Activated T-helper 17 cell treated with anti-CD3 and anti-CD28 coated beads, Interleukin-2, amount 50 U/mL, for 72 hours (primary cell): ENCODE measurements at regions not wholly inside any gene's neighbourhood (a gene's known extent, or its start where the extent isn't known, plus 50 kb on each side); places are given as distances from the start of the nearest gene placed in this dataset.

Experiments
- ATAC-seq: fragments of 150-1000 bp; cut with Tn5 transposase; replicated peaks from 2 replicates; pipeline ENCODE4 v1.10.0; 2021; ENCODE audit warnings: mild to moderate bottlenecking, moderate library complexity
- H3K27ac Mint-ChIP-seq: one replicate; pipeline ENCODE4 v1.8.0; 2022; ENCODE audit warnings: mixed read lengths
- H3K27me3 Mint-ChIP-seq: one replicate; pipeline ENCODE4 v1.8.0; 2022; ENCODE audit warnings: mixed read lengths
- H3K36me3 Mint-ChIP-seq: one replicate; pipeline ENCODE4 v1.8.0; 2022; ENCODE audit warnings: low read depth, mild to moderate bottlenecking, mixed read lengths
- H3K4me1 Mint-ChIP-seq: one replicate; pipeline ENCODE4 v1.8.0; 2022; ENCODE audit warnings: mixed read lengths
- H3K4me3 Mint-ChIP-seq: one replicate; pipeline ENCODE4 v1.8.0; 2022; ENCODE audit warnings: mild to moderate bottlenecking, mixed read lengths
- H3K9me3 Mint-ChIP-seq: one replicate; pipeline ENCODE4 v1.8.0; 2022; ENCODE audit warnings: mixed read lengths

GRCh38 chr1:87826681-87827251 lies 498.1 kb downstream of the LMO4 start:
- Mint-ChIP-seq H3K27ac (no peak overlapping the region), H3K27me3 (peaks cover 8% of the 10 kb centered on the region), H3K9me3 (peaks cover 3% of the 10 kb centered on the region), H3K4me1 (peaks cover 5% of the 10 kb centered on the region), H3K4me3 (no peak overlapping the region), H3K36me3 (no peaks in the 10 kb centered on the region)
- ATAC-seq = no peak

GRCh38 chr1:87829360-87829759 lies 500.7 kb downstream of the LMO4 start:
- no peak for ATAC-seq
- H3K4me1 Mint-ChIP-seq = peaks cover 5% of the 10 kb centered on the region
- H3K27me3 Mint-ChIP-seq = peaks cover 8% of the 10 kb centered on the region
- peaks cover 3% of the 10 kb centered on the region for H3K9me3 Mint-ChIP-seq
- H3K4me3 Mint-ChIP-seq = no peak overlapping the region
- H3K27ac Mint-ChIP-seq = no peak overlapping the region
- H3K36me3 Mint-ChIP-seq = no peaks in the 10 kb centered on the region

GRCh38 chr1:87830432-87830978 lies 501.8 kb downstream of the LMO4 start:
- Mint-ChIP-seq H3K36me3 (no peaks in the 10 kb centered on the region), H3K9me3 (peaks cover 3% of the 10 kb centered on the region), H3K4me3 (no peak overlapping the region), H3K27me3 (peaks cover 8% of the 10 kb centered on the region), H3K4me1 (peaks cover 5% of the 10 kb centered on the region), H3K27ac (no peak overlapping the region)
- ATAC-seq = no peak

GRCh38 chr1:87833166-87833565 lies 504.5 kb downstream of the LMO4 start:
- H3K4me1 Mint-ChIP-seq = no peaks in the 10 kb centered on the region

GRCh38 chr1:87834151-87834550 lies 505.5 kb downstream of the LMO4 start:
- ATAC-seq = no peak
- peaks cover 3% of the 10 kb centered on the region for H3K27me3 Mint-ChIP-seq

More at GRCh38 chr1:87833166-87833565, 504.5 kb downstream of the LMO4 start:
- no peak overlapping the region for H3K4me3 Mint-ChIP-seq
- ATAC-seq = no peak
- H3K27me3 Mint-ChIP-seq = peaks cover 3% of the 10 kb centered on the region
- H3K9me3 Mint-ChIP-seq = no peaks in the 10 kb centered on the region
- H3K27ac Mint-ChIP-seq = no peak overlapping the region
- H3K36me3 Mint-ChIP-seq = no peaks in the 10 kb centered on the region

GRCh38 chr1:87834941-87835340 lies 506.3 kb downstream of the LMO4 start:
- H3K36me3 Mint-ChIP-seq = no peaks in the 10 kb centered on the region
- no peak overlapping the region for H3K4me3 Mint-ChIP-seq
- H3K27ac Mint-ChIP-seq = no peak overlapping the region
- H3K4me1 Mint-ChIP-seq = no peaks in the 10 kb centered on the region
- ATAC-seq = no peak
- no peaks in the 10 kb centered on the region for H3K27me3 Mint-ChIP-seq
- no peaks in the 10 kb centered on the region for H3K9me3 Mint-ChIP-seq

More at GRCh38 chr1:87834151-87834550, 505.5 kb downstream of the LMO4 start:
- no peaks in the 10 kb centered on the region for H3K4me1 Mint-ChIP-seq
- no peaks in the 10 kb centered on the region for H3K36me3 Mint-ChIP-seq
- H3K27ac Mint-ChIP-seq = no peak overlapping the region
- no peak overlapping the region for H3K4me3 Mint-ChIP-seq
- no peaks in the 10 kb centered on the region for H3K9me3 Mint-ChIP-seq

- no peak for ATAC-seq
- no peaks in the 10 kb centered on the region for H3K36me3 Mint-ChIP-seq
- H3K27ac Mint-ChIP-seq = no peak overlapping the region
- H3K4me1 Mint-ChIP-seq = no peaks in the 10 kb centered on the region
- peaks cover 17% of the 10 kb centered on the region for H3K27me3 Mint-ChIP-seq
- no peaks in the 10 kb centered on the region for H3K9me3 Mint-ChIP-seq
- H3K4me3 Mint-ChIP-seq = no peak overlapping the region
Measured at GRCh38 chr1:87840767-87841166, 512.1 kb downstream of the LMO4 start.

- Mint-ChIP-seq H3K4me3 (no peak overlapping the region), H3K27ac (no peak overlapping the region), H3K9me3 (no peaks in the 10 kb centered on the region), H3K4me1 (no peaks in the 10 kb centered on the region), H3K27me3 (peaks cover 17% of the 10 kb centered on the region), H3K36me3 (no peaks in the 10 kb centered on the region)
- ATAC-seq = no peak
Measured at GRCh38 chr1:87841332-87841731, 512.7 kb downstream of the LMO4 start.

- ATAC-seq = no peak
- Mint-ChIP-seq H3K4me1 (no peaks in the 10 kb centered on the region), H3K27ac (no peak overlapping the region), H3K36me3 (no peaks in the 10 kb centered on the region), H3K27me3 (peaks cover 17% of the 10 kb centered on the region), H3K4me3 (no peak overlapping the region), H3K9me3 (no peaks in the 10 kb centered on the region)
Measured at GRCh38 chr1:87842156-87842555, 513.5 kb downstream of the LMO4 start.

- peaks cover 17% of the 10 kb centered on the region for H3K27me3 Mint-ChIP-seq
- no peak for ATAC-seq
- no peaks in the 10 kb centered on the region for H3K9me3 Mint-ChIP-seq
- H3K27ac Mint-ChIP-seq = no peak overlapping the region
- H3K36me3 Mint-ChIP-seq = no peaks in the 10 kb centered on the region
- no peaks in the 10 kb centered on the region for H3K4me1 Mint-ChIP-seq
- no peak overlapping the region for H3K4me3 Mint-ChIP-seq
Measured at GRCh38 chr1:87844251-87844650, 515.6 kb downstream of the LMO4 start.

- H3K4me3 Mint-ChIP-seq = no peak overlapping the region
- peaks cover 9% of the 10 kb centered on the region for H3K27me3 Mint-ChIP-seq
- H3K27ac Mint-ChIP-seq = no peak overlapping the region
- no peaks in the 10 kb centered on the region for H3K4me1 Mint-ChIP-seq
- no peak for ATAC-seq
- no peaks in the 10 kb centered on the region for H3K9me3 Mint-ChIP-seq
- H3K36me3 Mint-ChIP-seq = no peaks in the 10 kb centered on the region
Measured at GRCh38 chr1:87851490-87851889, 522.8 kb downstream of the LMO4 start.

GRCh38 chr1:87852410-87853161 lies 523.9 kb downstream of the LMO4 start:
- Mint-ChIP-seq H3K9me3 (no peaks in the 10 kb centered on the region), H3K27me3 (peaks cover 9% of the 10 kb centered on the region), H3K27ac (no peak overlapping the region), H3K4me1 (no peaks in the 10 kb centered on the region), H3K36me3 (no peaks in the 10 kb centered on the region), H3K4me3 (no peak overlapping the region)
- no peak for ATAC-seq

- Mint-ChIP-seq H3K4me1 (no peaks in the 10 kb centered on the region), H3K27ac (no peak overlapping the region), H3K36me3 (no peaks in the 10 kb centered on the region), H3K4me3 (no peak overlapping the region), H3K27me3 (peaks cover 9% of the 10 kb centered on the region), H3K9me3 (no peaks in the 10 kb centered on the region)
- ATAC-seq = no peak
Measured at GRCh38 chr1:87853576-87854351, 525.1 kb downstream of the LMO4 start.

- H3K4me1 Mint-ChIP-seq = peaks cover 6% of the 10 kb centered on the region
- H3K9me3 Mint-ChIP-seq = peaks cover 9% of the 10 kb centered on the region
- ATAC-seq = no peak
- H3K27me3 Mint-ChIP-seq = peaks cover 4% of the 10 kb centered on the region
- no peak overlapping the region for H3K27ac Mint-ChIP-seq
- no peaks in the 10 kb centered on the region for H3K36me3 Mint-ChIP-seq
- H3K4me3 Mint-ChIP-seq = no peak overlapping the region
Measured at GRCh38 chr1:87863317-87863716, 534.6 kb downstream of the LMO4 start.
